SK-N-SH (cell line): ENCODE measurements at regions not wholly inside any gene's neighbourhood (a gene's known extent, or its start where the extent isn't known, plus 50 kb on each side); places are given as distances from the start of the nearest gene placed in this dataset.

Source experiments
- CTCF ChIP-seq: fragments of 200-600 bp; sonication (generic); IDR thresholded peaks from 2 replicates; pipeline ENCODE4 v1.6.1; 2017; ENCODE audit warnings: antibody characterized with exemption, mild to moderate bottlenecking, moderate library complexity
- FOSL2 ChIP-seq: IDR thresholded peaks from 2 replicates; pipeline ENCODE4 v1.4.0; 2012; ENCODE audit warnings: low read depth, mild to moderate bottlenecking, moderate library complexity, borderline replicate concordance
- GABPA ChIP-seq: IDR thresholded peaks from 2 replicates; pipeline ENCODE4 v1.4.0; 2012; ENCODE audit warnings: low read depth, mild to moderate bottlenecking
- GATA2 ChIP-seq: sonication (generic); formaldehyde crosslinking; IDR thresholded peaks from 2 replicates; pipeline ENCODE4 v1.5.0; 2020; ENCODE audit warnings: mild to moderate bottlenecking, missing genetic modification reagents
- JUND ChIP-seq: IDR thresholded peaks from 2 replicates; pipeline ENCODE4 v1.4.0; 2012
- MAX ChIP-seq: IDR thresholded peaks from 2 replicates; pipeline ENCODE4 v1.4.0; 2012; ENCODE audit warnings: low read depth
- POLR2AphosphoS5 ChIP-seq: IDR thresholded peaks from 2 replicates; pipeline ENCODE4 v1.6.1; 2012; ENCODE audit warnings: low read depth, low read length
- RAD21 ChIP-seq: IDR thresholded peaks from 2 replicates; pipeline ENCODE4 v1.6.1; 2012; ENCODE audit warnings: mild to moderate bottlenecking, low read length
- USF2 ChIP-seq: fragments of 150-350 bp; IDR thresholded peaks from 2 replicates; pipeline ENCODE4 v1.6.1; 2017; ENCODE audit warnings: antibody characterized with exemption, low read length, low read depth, borderline replicate concordance

DNA sequence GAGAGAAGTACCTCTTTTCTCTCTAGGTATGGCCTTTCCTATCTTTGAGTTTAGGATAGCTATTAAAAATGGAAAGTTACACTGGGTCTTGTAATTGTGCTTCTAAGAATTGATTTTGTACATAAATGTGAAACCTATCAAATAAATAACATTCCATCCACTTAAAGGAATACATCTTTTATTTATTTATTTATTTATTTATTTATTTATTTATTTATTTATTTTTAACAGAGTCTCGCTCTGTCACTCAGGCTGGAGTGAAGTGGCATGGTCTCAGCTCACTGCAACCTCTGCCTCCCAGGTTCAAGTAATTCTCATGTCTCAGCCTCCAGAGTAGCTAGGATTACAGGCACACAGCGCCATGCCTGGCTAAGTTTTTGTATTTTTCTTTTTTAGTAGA lies 1114.0 kb upstream of the EEF2KMT start:
- TF ChIP-seq CTCF = no peak
- TF ChIP-seq JUND = no peak
- no peak for TF ChIP-seq USF2
- no peak for TF ChIP-seq FOSL2
- no peak for TF ChIP-seq GABPA
- TF ChIP-seq RAD21 = no peak
- no peak for TF ChIP-seq GATA2 (CRISPR knock-in tag)
- no peak for TF ChIP-seq MAX
- TF ChIP-seq POLR2AphosphoS5 = no peak
